ENCODE measurements at regions not wholly inside any gene's neighbourhood (a gene's known extent, or its start where the extent isn't known, plus 50 kb on each side); places are given as distances from the start of the nearest gene placed in this dataset.

GRCh38 chr18:45357686-45358470 lies 257.4 kb upstream of the SLC14A2 start:
- H2AFZ ChIP-seq (ENCODE audit: insufficient read depth, low read depth, low read length, poor library complexity, severe bottlenecking): no peak overlapping the region
- H3K4me2 ChIP-seq (replicated peaks; ENCODE audit: extremely low read depth, low read length, poor library complexity, severe bottlenecking): no peak overlapping the region
- Mint-ChIP-seq H3K4me3 (no peak overlapping the region), H3K27me3 (ENCODE audit: low read depth in 3 of 3) (no peaks in the 10 kb centered on the region), H3K9me3 (no peaks in the 10 kb centered on the region), H3K27ac (no peak overlapping the region), H3K36me3 (no peaks in the 10 kb centered on the region), H3K4me1 (no peaks in the 10 kb centered on the region)
- no peaks in the 10 kb centered on the region for H3K36me3 ChIP-seq (replicated peaks in 1 of 2; ENCODE audit: control insufficient read depth in 1 of 2, insufficient read depth in 2 of 2, low read length in 2 of 2)
- WGBS (ENCODE audit: insufficient coverage): 29% methylated on average over 1 of the region's 5 CpGs
- H3K27ac ChIP-seq (ENCODE audit: low read depth in 1 of 2, low read length in 2 of 2): no peak overlapping the region
- no peaks in the 10 kb centered on the region for H3K9me3 ChIP-seq (replicated peaks in 1 of 2; ENCODE audit: control insufficient read depth in 1 of 2, insufficient read depth in 1 of 2, low read length in 2 of 2)
- DNase-seq: no peak
- no peaks in the 10 kb centered on the region for H3K27me3 ChIP-seq (ENCODE audit: control insufficient read depth in 2 of 2, insufficient read depth in 2 of 2, low read length in 2 of 2)
- intact Hi-C loops (cut with micrococcal nuclease): no loop called here
- H3K9ac ChIP-seq (ENCODE audit: insufficient read depth, low read length, poor library complexity, severe bottlenecking): no peak overlapping the region
- no peaks in the 10 kb centered on the region for H3K79me2 ChIP-seq (ENCODE audit: insufficient read depth, low read length)
- no peaks in the 10 kb centered on the region for H3K4me1 ChIP-seq (ENCODE audit: control insufficient read depth in 1 of 2, insufficient read depth in 2 of 2, low read length in 2 of 2)
- no peak for TF ChIP-seq CTCF (IDR thresholded peaks at IDR 0.05)
- H3K4me3 ChIP-seq (replicated peaks in 1 of 3; ENCODE audit: low read depth in 2 of 3, low read length in 3 of 3): no peak overlapping the region
- H4K20me1 ChIP-seq (ENCODE audit: insufficient read depth, low read length): no peaks in the 10 kb centered on the region

- Mint-ChIP-seq H3K4me1 (no peaks in the 10 kb centered on the region), H3K9me3 (no peaks in the 10 kb centered on the region), H3K4me3 (no peak overlapping the region), H3K27ac (no peak overlapping the region), H3K36me3 (no peaks in the 10 kb centered on the region), H3K27me3 (ENCODE audit: low read depth in 3 of 3) (no peaks in the 10 kb centered on the region)
- 86% methylated on average over 1 of the region's 7 CpGs for WGBS (ENCODE audit: insufficient coverage)
- no peak for TF ChIP-seq CTCF (IDR thresholded peaks at IDR 0.05)
- Histone ChIP-seq H3K4me3 (replicated peaks in 1 of 3; ENCODE audit: low read depth in 2 of 3, low read length in 3 of 3) (no peak overlapping the region), H3K4me2 (replicated peaks; ENCODE audit: extremely low read depth, low read length, poor library complexity, severe bottlenecking) (no peak overlapping the region), H2AFZ (ENCODE audit: insufficient read depth, low read depth, low read length, poor library complexity, severe bottlenecking) (no peak overlapping the region), H3K27me3 (ENCODE audit: control insufficient read depth in 2 of 2, insufficient read depth in 2 of 2, low read length in 2 of 2) (no peaks in the 10 kb centered on the region), H3K79me2 (ENCODE audit: insufficient read depth, low read length) (no peaks in the 10 kb centered on the region), H3K9ac (ENCODE audit: insufficient read depth, low read length, poor library complexity, severe bottlenecking) (no peak overlapping the region), H3K27ac (ENCODE audit: low read depth in 1 of 2, low read length in 2 of 2) (no peak overlapping the region), H3K9me3 (replicated peaks in 1 of 2; ENCODE audit: control insufficient read depth in 1 of 2, insufficient read depth in 1 of 2, low read length in 2 of 2) (no peaks in the 10 kb centered on the region), H3K4me1 (ENCODE audit: control insufficient read depth in 1 of 2, insufficient read depth in 2 of 2, low read length in 2 of 2) (no peaks in the 10 kb centered on the region), H3K36me3 (replicated peaks in 1 of 2; ENCODE audit: control insufficient read depth in 1 of 2, insufficient read depth in 2 of 2, low read length in 2 of 2) (no peaks in the 10 kb centered on the region), H4K20me1 (ENCODE audit: insufficient read depth, low read length) (no peaks in the 10 kb centered on the region)
- no peak for DNase-seq
- intact Hi-C loops (cut with micrococcal nuclease): no loop called here
Observed at GRCh38 chr18:45359275-45360009, 255.8 kb upstream of the SLC14A2 start.
